Left forelimb (tissue), 1 donor: ENCODE measurements at regions not wholly inside any gene's neighbourhood (a gene's known extent, or its start where the extent isn't known, plus 50 kb on each side); places are given as distances from the start of the nearest gene placed in this dataset.

Source experiments
- DNase-seq: peaks from one replicate; pipeline ENCODE4 v3.0.0-alpha.2; 2018; ENCODE audit warnings: low spot score

- no peak for DNase-seq
These were observed 108.4 kb upstream of the EPHA4 start for GRCh38 chr2:221680548-221680947.

- no peak for DNase-seq
These were observed 105.6 kb upstream of the EPHA4 start for GRCh38 chr2:221677688-221678087.

- no peak for DNase-seq
These were observed 104.6 kb upstream of the EPHA4 start for GRCh38 chr2:221676566-221677172.

GRCh38 chr2:221675201-221675908 is 103.3 kb upstream of the EPHA4 start:
- no peak for DNase-seq

GRCh38 chr2:221674446-221674845 is 102.3 kb upstream of the EPHA4 start:
- no peak for DNase-seq

- no peak for DNase-seq
These were observed 101.1 kb upstream of the EPHA4 start for GRCh38 chr2:221673248-221673647.

GRCh38 chr2:221671515-221671914 is 99.4 kb upstream of the EPHA4 start:
- DNase-seq: no peak

GRCh38 chr2:221662689-221663391 is 90.7 kb upstream of the EPHA4 start:
- no peak for DNase-seq

- DNase-seq: no peak
These were observed 85.7 kb upstream of the EPHA4 start for GRCh38 chr2:221657806-221658205.

GRCh38 chr2:221655300-221655699 is 83.2 kb upstream of the EPHA4 start:
- DNase-seq: no peak

- DNase-seq: no peak
These were observed 81.1 kb upstream of the EPHA4 start for GRCh38 chr2:221653182-221653581.

GRCh38 chr2:221649051-221649775 is 77.1 kb upstream of the EPHA4 start:
- DNase-seq: no peak

GRCh38 chr2:221642447-221642846 is 70.3 kb upstream of the EPHA4 start:
- DNase-seq: no peak

GRCh38 chr2:221641181-221641871 is 69.2 kb upstream of the EPHA4 start:
- no peak for DNase-seq

GRCh38 chr2:221640686-221641085 is 68.6 kb upstream of the EPHA4 start:
- no peak for DNase-seq

GRCh38 chr2:221637851-221638250 is 65.7 kb upstream of the EPHA4 start:
- DNase-seq: no peak

GRCh38 chr2:221635949-221636348 is 63.8 kb upstream of the EPHA4 start:
- DNase-seq: no peak

- DNase-seq: no peak
These were observed 57.4 kb upstream of the EPHA4 start for GRCh38 chr2:221629468-221629867.

GRCh38 chr2:221624475-221624874 is 52.4 kb upstream of the EPHA4 start:
- no peak for DNase-seq
